ENCODE measurements at regions not wholly inside any gene's neighbourhood (a gene's known extent, or its start where the extent isn't known, plus 50 kb on each side); places are given as distances from the start of the nearest gene placed in this dataset.
"Not testable (repeated sequence)": the region's sequence is repeated elsewhere in the genome, so short reads cannot be mapped to it uniquely, and the experiment has no call there.

GRCh38 chr7:149334930-149335329 is 72.9 kb downstream of the ZNF783 start:
- no peaks in the 10 kb centered on the region for H3K9me3 ChIP-seq (ENCODE audit: control insufficient read depth, low read depth, low read length)
- no peak overlapping the region for H3K9ac ChIP-seq (ENCODE audit: low read length)
- no peaks in the 10 kb centered on the region for H3K36me3 ChIP-seq (ENCODE audit: control insufficient read depth, low read depth, low read length)
- H3K27me3 ChIP-seq (ENCODE audit: control insufficient read depth, insufficient read depth, low read length): no peaks in the 10 kb centered on the region
- H3K4me1 ChIP-seq (ENCODE audit: control insufficient read depth, low read depth, low read length): no peaks in the 10 kb centered on the region
- no peak overlapping the region for H3K4me3 ChIP-seq (ENCODE audit: low read length)
- no peak overlapping the region for H3K27ac ChIP-seq (ENCODE audit: low read length)

GRCh38 chr7:149348758-149349369 is 86.9 kb downstream of the ZNF783 start:
- no peak overlapping the region for H3K9ac ChIP-seq (ENCODE audit: low read length)
- no peaks in the 10 kb centered on the region for H3K27me3 ChIP-seq (ENCODE audit: control insufficient read depth, insufficient read depth, low read length)
- no peaks in the 10 kb centered on the region for H3K36me3 ChIP-seq (ENCODE audit: control insufficient read depth, low read depth, low read length)
- H3K27ac ChIP-seq (ENCODE audit: low read length): no peak overlapping the region
- no peaks in the 10 kb centered on the region for H3K4me1 ChIP-seq (ENCODE audit: control insufficient read depth, low read depth, low read length)
- H3K9me3 ChIP-seq (ENCODE audit: control insufficient read depth, low read depth, low read length): peaks cover 19% of the 10 kb centered on the region
- H3K4me3 ChIP-seq (ENCODE audit: low read length): no peak overlapping the region

- no peak overlapping the region for H3K4me3 ChIP-seq (ENCODE audit: low read length)
- no peak overlapping the region for H3K9ac ChIP-seq (ENCODE audit: low read length)
- no peaks in the 10 kb centered on the region for H3K9me3 ChIP-seq (ENCODE audit: control insufficient read depth, low read depth, low read length)
- H3K36me3 ChIP-seq (ENCODE audit: control insufficient read depth, low read depth, low read length): no peaks in the 10 kb centered on the region
- no peaks in the 10 kb centered on the region for H3K4me1 ChIP-seq (ENCODE audit: control insufficient read depth, low read depth, low read length)
- H3K27me3 ChIP-seq (ENCODE audit: control insufficient read depth, insufficient read depth, low read length): no peaks in the 10 kb centered on the region
- no peak overlapping the region for H3K27ac ChIP-seq (ENCODE audit: low read length)
These were observed 91.9 kb downstream of the ZNF783 start for GRCh38 chr7:149353739-149354504.

- H3K27me3 ChIP-seq (ENCODE audit: control insufficient read depth, insufficient read depth, low read length); H3K4me1 ChIP-seq (ENCODE audit: control insufficient read depth, low read depth, low read length); H3K36me3 ChIP-seq (ENCODE audit: control insufficient read depth, low read depth, low read length); H3K9me3 ChIP-seq (ENCODE audit: control insufficient read depth, low read depth, low read length); H3K9ac ChIP-seq (ENCODE audit: low read length); H3K4me3 ChIP-seq (ENCODE audit: low read length); H3K27ac ChIP-seq (ENCODE audit: low read length): not testable (repeated sequence)
These were observed 93.0 kb downstream of the ZNF783 start for GRCh38 chr7:149355035-149355389.

GRCh38 chr7:149355390-149356048 is 93.5 kb downstream of the ZNF783 start:
- peak overlapping the region; percentile 15 for H3K4me3 ChIP-seq (ENCODE audit: low read length)
- H3K27ac ChIP-seq (ENCODE audit: low read length): no peak overlapping the region
- no peaks in the 10 kb centered on the region for H3K4me1 ChIP-seq (ENCODE audit: control insufficient read depth, low read depth, low read length)
- no peaks in the 10 kb centered on the region for H3K9me3 ChIP-seq (ENCODE audit: control insufficient read depth, low read depth, low read length)
- no peak overlapping the region for H3K9ac ChIP-seq (ENCODE audit: low read length)
- no peaks in the 10 kb centered on the region for H3K36me3 ChIP-seq (ENCODE audit: control insufficient read depth, low read depth, low read length)
- no peaks in the 10 kb centered on the region for H3K27me3 ChIP-seq (ENCODE audit: control insufficient read depth, insufficient read depth, low read length)

- Histone ChIP-seq H3K27ac (ENCODE audit: low read length) (no peak overlapping the region), H3K36me3 (ENCODE audit: control insufficient read depth, low read depth, low read length) (no peaks in the 10 kb centered on the region), H3K4me3 (ENCODE audit: low read length) (no peak overlapping the region), H3K9ac (ENCODE audit: low read length) (no peak overlapping the region), H3K9me3 (ENCODE audit: control insufficient read depth, low read depth, low read length) (no peaks in the 10 kb centered on the region), H3K27me3 (ENCODE audit: control insufficient read depth, insufficient read depth, low read length) (no peaks in the 10 kb centered on the region), H3K4me1 (ENCODE audit: control insufficient read depth, low read depth, low read length) (no peaks in the 10 kb centered on the region)
These were observed 98.2 kb downstream of the ZNF777 start for GRCh38 chr7:149362696-149363095.

- Histone ChIP-seq H3K36me3 (ENCODE audit: control insufficient read depth, low read depth, low read length) (no peaks in the 10 kb centered on the region), H3K27me3 (ENCODE audit: control insufficient read depth, insufficient read depth, low read length) (no peaks in the 10 kb centered on the region), H3K9ac (ENCODE audit: low read length) (no peak overlapping the region), H3K4me1 (ENCODE audit: control insufficient read depth, low read depth, low read length) (no peaks in the 10 kb centered on the region), H3K27ac (ENCODE audit: low read length) (no peak overlapping the region), H3K9me3 (ENCODE audit: control insufficient read depth, low read depth, low read length) (no peaks in the 10 kb centered on the region), H3K4me3 (ENCODE audit: low read length) (no peak overlapping the region)
These were observed 93.3 kb downstream of the ZNF777 start for GRCh38 chr7:149367418-149368180.

GRCh38 chr7:149369497-149369896 is 91.4 kb downstream of the ZNF777 start:
- no peak overlapping the region for H3K27ac ChIP-seq (ENCODE audit: low read length)
- no peak overlapping the region for H3K4me3 ChIP-seq (ENCODE audit: low read length)
- H3K9ac ChIP-seq (ENCODE audit: low read length): no peak overlapping the region
- no peaks in the 10 kb centered on the region for H3K4me1 ChIP-seq (ENCODE audit: control insufficient read depth, low read depth, low read length)
- no peaks in the 10 kb centered on the region for H3K9me3 ChIP-seq (ENCODE audit: control insufficient read depth, low read depth, low read length)
- H3K27me3 ChIP-seq (ENCODE audit: control insufficient read depth, insufficient read depth, low read length): no peaks in the 10 kb centered on the region
- H3K36me3 ChIP-seq (ENCODE audit: control insufficient read depth, low read depth, low read length): no peaks in the 10 kb centered on the region

- Histone ChIP-seq H3K27ac (ENCODE audit: low read length) (no peak overlapping the region), H3K36me3 (ENCODE audit: control insufficient read depth, low read depth, low read length) (no peaks in the 10 kb centered on the region), H3K4me3 (ENCODE audit: low read length) (no peak overlapping the region), H3K9ac (ENCODE audit: low read length) (no peak overlapping the region), H3K9me3 (ENCODE audit: control insufficient read depth, low read depth, low read length) (no peaks in the 10 kb centered on the region), H3K27me3 (ENCODE audit: control insufficient read depth, insufficient read depth, low read length) (no peaks in the 10 kb centered on the region), H3K4me1 (ENCODE audit: control insufficient read depth, low read depth, low read length) (no peaks in the 10 kb centered on the region)
These were observed 90.1 kb downstream of the ZNF777 start for GRCh38 chr7:149370790-149371189.

- H3K9me3 ChIP-seq (ENCODE audit: control insufficient read depth, low read depth, low read length): no peaks in the 10 kb centered on the region
- H3K27me3 ChIP-seq (ENCODE audit: control insufficient read depth, insufficient read depth, low read length): no peaks in the 10 kb centered on the region
- no peaks in the 10 kb centered on the region for H3K4me1 ChIP-seq (ENCODE audit: control insufficient read depth, low read depth, low read length)
- no peak overlapping the region for H3K27ac ChIP-seq (ENCODE audit: low read length)
- no peak overlapping the region for H3K9ac ChIP-seq (ENCODE audit: low read length)
- H3K4me3 ChIP-seq (ENCODE audit: low read length): no peak overlapping the region
- H3K36me3 ChIP-seq (ENCODE audit: control insufficient read depth, low read depth, low read length): no peaks in the 10 kb centered on the region
These were observed 87.8 kb downstream of the ZNF777 start for GRCh38 chr7:149373089-149373488.

- no peaks in the 10 kb centered on the region for H3K27me3 ChIP-seq (ENCODE audit: control insufficient read depth, insufficient read depth, low read length)
- H3K36me3 ChIP-seq (ENCODE audit: control insufficient read depth, low read depth, low read length): no peaks in the 10 kb centered on the region
- no peak overlapping the region for H3K27ac ChIP-seq (ENCODE audit: low read length)
- H3K9ac ChIP-seq (ENCODE audit: low read length): no peak overlapping the region
- H3K4me3 ChIP-seq (ENCODE audit: low read length): no peak overlapping the region
- peaks cover 3% of the 10 kb centered on the region for H3K9me3 ChIP-seq (ENCODE audit: control insufficient read depth, low read depth, low read length)
- no peaks in the 10 kb centered on the region for H3K4me1 ChIP-seq (ENCODE audit: control insufficient read depth, low read depth, low read length)
These were observed 85.4 kb downstream of the ZNF777 start for GRCh38 chr7:149375234-149376008.
